PFSK-1 (cell line): ENCODE measurements at regions not wholly inside any gene's neighbourhood (a gene's known extent, or its start where the extent isn't known, plus 50 kb on each side); places are given as distances from the start of the nearest gene placed in this dataset.

ENCODE experiments used
- FOXP2 ChIP-seq: optimal IDR thresholded peaks from 2 replicates; pipeline ENCODE3; 2011; ENCODE audit warnings: borderline replicate concordance, control low read depth, inconsistent platforms; ENCODE audit not compliant: insufficient read depth; ENCODE audit errors: extremely low read length, extremely low read depth
- POLR2AphosphoS5 ChIP-seq: IDR thresholded peaks from 2 replicates; pipeline ENCODE4 v1.6.1; 2012; ENCODE audit warnings: low read depth, mild to moderate bottlenecking, control low read depth, low read length, moderate library complexity
- REST ChIP-seq, 2 experiments: IDR thresholded peaks; 2 replicates each; pipeline versions ENCODE4 v1.6.1 to v1.8.0; 2011 to 2012; ENCODE audit warnings: low read depth in 2 of 2, low read length in 2 of 2, control low read depth in 1 of 2, inconsistent platforms in 1 of 2, mild to moderate bottlenecking in 1 of 2, moderate library complexity in 1 of 2; ENCODE audit not compliant: insufficient read depth in 1 of 2
- SIN3A ChIP-seq: IDR thresholded peaks from 2 replicates; pipeline ENCODE4 v1.6.1; 2012; ENCODE audit warnings: mild to moderate bottlenecking, low read length, moderate library complexity, borderline replicate concordance; ENCODE audit not compliant: insufficient read depth
- TAF1 ChIP-seq: IDR thresholded peaks from 2 replicates; pipeline ENCODE4 v1.6.1; 2012; ENCODE audit warnings: low read length, control low read depth, borderline replicate concordance; ENCODE audit not compliant: insufficient read depth

- TF ChIP-seq FOXP2 = no peak
- TF ChIP-seq SIN3A = no peak
- TF ChIP-seq REST (IDR thresholded peaks at IDR 0.05; ENCODE audit: insufficient read depth in 1 of 2, low read depth in 2 of 2, low read length in 2 of 2) = no peak
- no peak for TF ChIP-seq TAF1
- TF ChIP-seq POLR2AphosphoS5 = no peak
Observed at GRCh38 chr21:35607406-35607805, 452.9 kb downstream of the SETD4 start.

GRCh38 chr21:35606578-35606977 is 453.7 kb downstream of the SETD4 start:
- TF ChIP-seq REST (IDR thresholded peaks at IDR 0.05; ENCODE audit: insufficient read depth in 1 of 2, low read depth in 2 of 2, low read length in 2 of 2) = no peak

GRCh38 chr21:35606146-35606545 is 454.2 kb downstream of the SETD4 start:
- TF ChIP-seq FOXP2 (no peak), TAF1 (no peak), REST (IDR thresholded peaks at IDR 0.05; ENCODE audit: insufficient read depth in 1 of 2, low read depth in 2 of 2, low read length in 2 of 2) (no peak), POLR2AphosphoS5 (no peak), SIN3A (no peak)

- TF ChIP-seq POLR2AphosphoS5 (no peak), FOXP2 (no peak), TAF1 (no peak)
Observed at GRCh38 chr21:35603494-35603893, 456.8 kb downstream of the SETD4 start.

GRCh38 chr21:35602811-35603362 is 457.4 kb downstream of the SETD4 start:
- TF ChIP-seq FOXP2 (no peak), REST (IDR thresholded peaks at IDR 0.05; ENCODE audit: insufficient read depth in 1 of 2, low read depth in 2 of 2, low read length in 2 of 2) (no peak), POLR2AphosphoS5 (no peak), SIN3A (no peak), TAF1 (no peak)
